NCI-H82 (cell line): ENCODE measurements at regions not wholly inside any gene's neighbourhood (a gene's known extent, or its start where the extent isn't known, plus 50 kb on each side); places are given as distances from the start of the nearest gene placed in this dataset.

Experiments used
- DNase-seq: peaks from one replicate; lab custom pipeline; 2025; lab: John Stamatoyannopoulos, UW

- DNase-seq, result peak; percentile 32
Measured at GRCh38 chr13:74966814-74967424, 515.0 kb downstream of the TBC1D4 start.

DNA sequence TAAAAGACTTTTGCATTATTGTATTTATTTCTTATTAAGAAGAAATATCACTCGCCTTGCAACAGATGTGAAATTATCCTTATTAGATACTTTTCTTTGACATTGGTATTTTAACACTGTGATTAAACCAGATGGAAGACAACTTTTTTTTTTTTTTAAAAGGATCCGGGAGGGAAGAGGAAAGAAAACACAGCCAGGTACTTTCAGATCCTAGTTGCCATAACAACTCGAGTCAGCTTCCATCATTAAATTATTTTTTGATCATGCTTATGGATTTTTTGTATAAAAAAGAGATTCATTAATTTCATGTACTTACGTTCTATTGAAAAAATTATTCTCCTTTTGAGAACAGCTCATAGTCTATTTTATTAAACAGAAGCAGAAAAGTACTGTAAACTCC is 515.7 kb downstream of the TBC1D4 start:
- no peak for DNase-seq

DNA sequence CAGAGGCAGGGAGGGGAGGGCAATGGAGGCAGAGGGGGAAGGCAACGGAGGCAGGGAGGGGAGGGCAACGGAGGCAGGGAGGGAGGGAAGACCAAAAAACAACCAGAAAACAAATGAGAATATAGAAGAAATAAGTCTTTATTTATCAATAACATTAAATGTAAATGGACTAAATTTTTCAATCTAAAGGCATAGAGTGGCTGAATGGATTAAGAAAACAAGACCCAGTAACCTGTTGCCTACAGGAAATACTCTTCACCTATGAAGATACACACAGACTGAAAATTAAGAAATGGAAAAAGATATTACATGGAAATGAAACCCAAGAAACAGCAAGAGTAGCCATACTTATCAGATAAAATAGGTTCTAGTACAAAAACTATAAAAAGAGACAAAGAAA is 536.3 kb downstream of the TBC1D4 start:
- no peak for DNase-seq

DNA sequence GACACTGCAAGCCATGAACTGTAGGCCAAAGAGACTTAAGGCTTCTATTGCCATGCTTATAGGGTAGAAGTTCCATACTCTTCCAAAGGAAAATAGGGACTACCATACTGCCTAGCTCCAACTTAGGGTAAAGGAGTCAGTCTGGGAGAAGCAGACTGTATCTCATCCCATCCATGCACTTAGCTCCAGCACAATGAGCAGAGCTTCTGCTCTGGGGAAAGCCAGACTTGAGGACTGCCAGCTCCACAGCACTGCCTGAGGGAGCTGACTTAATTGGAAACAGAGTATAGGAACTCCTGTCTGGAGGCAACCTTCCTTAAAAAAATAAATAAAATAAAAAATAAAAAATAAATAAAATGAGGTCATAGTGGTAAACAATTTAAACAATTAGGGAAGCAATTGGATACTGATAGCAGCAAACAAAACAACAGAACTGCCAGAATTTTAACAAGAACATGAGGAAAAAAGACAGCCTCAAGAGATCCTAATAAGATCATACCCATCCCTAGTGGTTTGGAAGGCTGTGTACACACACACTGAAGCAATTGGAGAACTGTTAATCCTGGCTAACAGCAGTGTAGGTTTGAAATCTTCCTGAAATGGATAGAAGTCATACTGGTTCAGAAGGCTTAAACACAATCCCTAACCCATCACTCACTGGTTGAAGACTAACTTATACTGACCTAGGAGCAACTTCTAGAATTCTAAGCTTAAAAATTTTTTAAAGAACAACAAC is 550.1 kb downstream of the TBC1D4 start:
- DNase-seq, result peak; percentile 59

- no peak for DNase-seq
Measured at GRCh38 chr13:74930402-74931165, 551.4 kb downstream of the TBC1D4 start.

- DNase-seq, result no peak
Measured at GRCh38 chr13:74929436-74929835, 552.5 kb downstream of the TBC1D4 start.

GRCh38 chr13:74927823-74928222 is 554.1 kb downstream of the TBC1D4 start:
- DNase-seq, result no peak

DNA sequence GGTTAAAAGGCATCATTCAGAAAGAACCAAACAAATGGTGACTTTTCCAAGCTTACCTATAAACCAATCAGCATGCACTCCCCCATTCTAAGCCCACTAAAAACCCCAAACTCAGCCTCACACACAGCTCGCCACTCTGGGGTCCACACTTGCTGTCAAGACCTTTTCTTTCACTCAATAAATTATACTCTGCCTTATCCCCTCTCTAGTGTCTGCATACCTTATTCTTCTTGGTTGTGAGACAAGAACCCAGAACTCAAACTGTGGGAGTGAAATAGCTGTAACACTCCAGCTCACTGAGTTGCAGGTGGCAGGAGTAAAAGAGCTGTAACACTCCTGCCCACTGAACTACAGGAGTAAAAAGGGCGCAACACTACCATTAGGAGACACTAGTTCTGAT is 559.0 kb downstream of the TBC1D4 start:
- DNase-seq, result no peak

GRCh38 chr13:74921326-74921725 is 560.6 kb downstream of the TBC1D4 start:
- DNase-seq, result no peak

DNA sequence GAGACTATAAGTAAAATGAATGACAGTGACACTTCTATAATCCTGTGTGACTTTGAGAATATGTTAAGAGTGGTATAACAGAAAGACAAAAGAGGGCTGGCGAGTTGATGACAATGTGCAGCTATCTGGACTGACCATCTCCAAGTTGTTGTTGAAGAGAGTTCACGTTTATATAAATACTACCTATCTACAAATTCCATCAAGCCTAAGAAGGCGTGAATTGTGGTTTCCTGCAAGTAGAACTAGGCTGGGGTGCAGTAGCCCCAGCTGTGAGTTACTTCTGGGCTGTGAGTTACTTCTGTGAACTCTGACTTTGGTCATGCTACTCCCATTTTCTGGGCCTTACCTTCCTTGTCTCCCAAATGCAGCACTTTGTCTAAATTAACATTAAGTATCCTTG is 561.0 kb downstream of the TBC1D4 start:
- DNase-seq, result no peak

DNA sequence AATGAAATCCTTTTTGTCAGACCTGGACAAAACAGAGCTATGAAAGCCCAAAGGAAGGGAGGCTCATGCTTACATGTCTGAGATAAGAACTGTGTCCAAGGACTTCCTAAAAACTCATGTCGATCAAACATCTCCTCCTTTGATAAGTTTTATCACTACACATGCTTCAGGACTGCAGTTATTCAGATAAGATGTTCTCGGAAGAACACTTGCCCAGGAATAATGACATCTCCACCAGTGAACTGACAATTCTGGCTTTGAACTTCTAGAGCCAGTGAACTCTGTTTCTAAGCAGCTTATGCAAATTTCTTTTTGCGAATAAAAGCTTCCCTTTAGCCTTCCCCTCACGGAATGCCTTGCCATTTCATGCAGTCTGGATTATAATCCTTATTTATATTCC is 561.6 kb downstream of the TBC1D4 start:
- DNase-seq, result peak; percentile 10

DNA sequence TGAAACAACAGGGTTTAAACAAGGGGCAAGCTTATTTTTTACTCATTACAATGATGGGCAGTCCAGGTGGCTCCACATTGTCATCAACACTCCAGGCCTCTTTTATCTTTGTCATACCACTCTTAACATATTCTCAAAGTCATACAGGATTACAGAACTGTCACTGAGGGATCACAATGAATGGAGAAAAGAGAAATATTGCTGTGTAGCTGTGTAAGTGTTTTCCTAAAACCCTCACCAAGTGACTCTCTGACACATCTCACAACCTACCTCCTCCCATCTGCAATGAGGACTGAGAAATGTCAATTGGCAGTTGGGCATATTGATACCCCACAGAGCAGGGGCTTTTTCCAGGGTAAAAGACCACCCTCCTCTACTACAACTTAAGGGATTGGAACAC is 562.1 kb downstream of the TBC1D4 start:
- DNase-seq, result no peak

DNA sequence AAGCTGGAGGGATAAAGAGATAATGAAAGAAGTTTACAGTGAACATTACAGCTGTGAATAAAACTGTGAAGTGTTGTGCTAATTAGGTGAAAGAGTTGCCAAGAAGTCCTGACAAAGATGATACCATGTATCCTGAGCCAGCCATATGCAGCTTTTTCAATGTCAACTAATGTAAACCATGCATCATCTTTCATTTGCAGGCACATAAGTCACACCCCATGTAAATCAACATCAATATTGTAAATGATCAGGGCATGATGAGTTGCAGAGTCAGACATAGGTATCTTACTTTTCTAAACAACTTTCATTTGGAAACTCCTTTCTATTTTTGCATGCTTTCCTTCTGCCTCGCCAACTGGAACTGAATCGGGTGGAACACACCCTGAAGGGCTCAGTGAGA is 569.1 kb downstream of the TBC1D4 start:
- no peak for DNase-seq

- no peak for DNase-seq
Measured at GRCh38 chr13:74910415-74910814, 571.6 kb downstream of the TBC1D4 start.

DNA sequence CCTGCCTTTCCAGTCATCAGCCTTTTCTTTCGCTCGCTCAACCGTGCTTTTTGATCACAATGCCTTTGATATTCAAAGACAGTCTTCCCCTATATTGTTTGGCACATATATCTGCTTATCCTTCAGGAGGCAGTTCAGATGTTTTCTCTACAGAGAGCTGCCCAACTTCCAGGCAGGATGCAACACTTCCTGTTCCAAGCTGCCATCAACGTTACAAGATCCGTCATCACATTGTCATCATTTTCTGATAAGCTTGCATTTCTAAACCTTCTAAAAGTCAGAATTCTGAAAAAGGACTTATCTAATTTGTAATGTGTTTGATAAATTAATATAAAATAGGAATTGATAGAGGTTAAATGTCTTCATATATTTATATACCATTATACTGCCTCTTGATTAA is 574.2 kb downstream of the TBC1D4 start:
- DNase-seq, result no peak

DNA sequence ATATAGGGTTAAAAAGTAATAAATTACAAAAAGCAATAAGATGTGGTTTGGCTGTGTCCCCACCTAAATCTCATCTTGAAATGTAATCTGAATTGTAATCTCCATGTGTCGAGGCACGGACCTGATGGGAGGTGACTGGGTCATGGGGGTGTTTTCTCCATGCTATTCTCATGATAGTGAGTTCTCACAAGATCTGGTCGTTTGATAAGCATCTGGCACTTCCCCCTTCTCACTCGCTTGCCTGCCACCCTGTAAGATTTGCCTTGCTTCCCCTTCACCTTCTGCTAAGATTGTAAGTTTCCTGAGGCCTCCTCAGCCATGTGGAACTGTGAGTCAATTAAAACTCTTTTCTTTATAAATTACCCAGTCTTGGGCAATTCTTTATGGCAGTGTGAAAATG is 577.4 kb downstream of the TBC1D4 start:
- DNase-seq, result peak; percentile 20

GRCh38 chr13:74895042-74895796 is 586.8 kb downstream of the TBC1D4 start:
- DNase-seq, result no peak

DNA sequence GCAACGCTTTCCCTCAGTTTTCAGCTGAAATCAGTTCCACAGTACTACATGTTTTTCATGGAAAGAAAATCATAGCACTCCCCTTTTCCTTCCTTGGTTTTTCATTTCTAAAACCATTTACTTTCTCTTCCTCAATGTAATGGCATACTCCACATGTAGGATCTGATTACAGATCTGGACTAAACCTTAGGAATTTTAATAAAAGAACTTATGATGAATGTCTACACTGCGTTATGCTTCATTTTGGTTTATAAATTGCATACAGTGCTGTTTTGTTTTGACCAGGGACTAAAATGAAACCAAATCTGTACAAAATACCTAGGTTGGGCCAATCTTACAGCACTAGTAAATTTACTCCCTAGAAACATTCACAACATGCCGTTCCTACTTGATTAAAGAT is 589.9 kb downstream of the TBC1D4 start:
- no peak for DNase-seq

GRCh38 chr13:74891610-74892009 is 590.4 kb downstream of the TBC1D4 start:
- DNase-seq, result no peak

DNA sequence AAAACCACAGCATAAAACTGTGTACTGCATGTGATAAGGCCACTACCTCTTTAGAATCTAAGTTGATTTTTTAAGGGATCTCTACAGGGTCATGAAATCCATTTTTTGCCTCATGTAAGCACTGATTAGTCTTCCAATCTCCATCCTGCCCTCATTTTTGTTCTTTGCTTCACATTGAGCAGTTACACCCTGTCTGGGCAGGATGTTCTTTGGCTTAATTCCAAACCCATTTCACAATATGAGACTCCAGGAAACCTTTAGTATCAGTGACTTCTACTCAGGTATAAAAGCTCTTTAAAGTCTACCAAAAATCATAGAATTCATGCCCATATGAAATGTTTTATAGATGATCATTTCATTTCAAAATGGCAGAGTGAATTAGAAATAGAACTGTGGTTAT is 592.6 kb downstream of the TBC1D4 start:
- no peak for DNase-seq

- DNase-seq, result no peak
Measured at GRCh38 chr13:74886502-74886901, 595.5 kb downstream of the TBC1D4 start.

GRCh38 chr13:74883834-74884233 is 598.1 kb downstream of the TBC1D4 start:
- DNase-seq, result no peak
